Peyer's patch (tissue), 4 donors: ENCODE measurements at regions not wholly inside any gene's neighbourhood (a gene's known extent, or its start where the extent isn't known, plus 50 kb on each side); places are given as distances from the start of the nearest gene placed in this dataset.

ENCODE experiments used
- POLR2A ChIP-seq, 2 donors: fragments of 450-650 bp; IDR thresholded peaks; one replicate each; pipeline ENCODE4 v1.5.1; 2017; ENCODE audit warnings: antibody characterized with exemption in 2 of 2, mild to moderate bottlenecking in 2 of 2, moderate library complexity in 2 of 2
- TF ChIP-seq, protein P1 (sequence below), 6 experiments: fragments of 450-650 bp in 4 of 6; fragments of 200-600 bp in 2 of 6; sonication (generic) in 1 of 6; IDR thresholded peaks; one replicate each; pipeline ENCODE4 v1.5.1; 2017 to 2019; ENCODE audit warnings: antibody characterized with exemption in 6 of 6, mild to moderate bottlenecking in 3 of 6, moderate library complexity in 1 of 6

DNA sequence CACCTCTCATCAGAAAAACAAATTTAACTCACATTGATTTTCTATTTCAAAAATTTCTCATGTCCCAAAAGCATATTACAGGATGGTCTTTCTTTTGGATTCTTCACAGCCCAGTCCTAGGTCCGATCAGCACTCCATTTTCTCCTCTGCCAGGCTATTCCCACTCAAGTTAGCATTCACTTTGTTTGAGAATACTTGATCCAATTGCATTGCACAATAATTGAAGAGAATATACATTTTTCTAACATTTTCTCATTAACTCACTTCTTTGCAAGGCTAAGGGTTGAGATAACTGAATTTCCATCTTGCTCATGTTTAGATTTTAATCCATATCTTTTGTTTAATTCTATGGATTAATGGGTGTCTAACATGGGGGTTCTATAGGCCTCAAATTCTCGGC, 716.1 kb downstream of the QKI start:
- TF ChIP-seq, protein P1, sequence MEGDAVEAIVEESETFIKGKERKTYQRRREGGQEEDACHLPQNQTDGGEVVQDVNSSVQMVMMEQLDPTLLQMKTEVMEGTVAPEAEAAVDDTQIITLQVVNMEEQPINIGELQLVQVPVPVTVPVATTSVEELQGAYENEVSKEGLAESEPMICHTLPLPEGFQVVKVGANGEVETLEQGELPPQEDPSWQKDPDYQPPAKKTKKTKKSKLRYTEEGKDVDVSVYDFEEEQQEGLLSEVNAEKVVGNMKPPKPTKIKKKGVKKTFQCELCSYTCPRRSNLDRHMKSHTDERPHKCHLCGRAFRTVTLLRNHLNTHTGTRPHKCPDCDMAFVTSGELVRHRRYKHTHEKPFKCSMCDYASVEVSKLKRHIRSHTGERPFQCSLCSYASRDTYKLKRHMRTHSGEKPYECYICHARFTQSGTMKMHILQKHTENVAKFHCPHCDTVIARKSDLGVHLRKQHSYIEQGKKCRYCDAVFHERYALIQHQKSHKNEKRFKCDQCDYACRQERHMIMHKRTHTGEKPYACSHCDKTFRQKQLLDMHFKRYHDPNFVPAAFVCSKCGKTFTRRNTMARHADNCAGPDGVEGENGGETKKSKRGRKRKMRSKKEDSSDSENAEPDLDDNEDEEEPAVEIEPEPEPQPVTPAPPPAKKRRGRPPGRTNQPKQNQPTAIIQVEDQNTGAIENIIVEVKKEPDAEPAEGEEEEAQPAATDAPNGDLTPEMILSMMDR (IDR thresholded peaks at IDR 0.05) = no peak
- TF ChIP-seq POLR2A (IDR thresholded peaks at IDR 0.05) = no peak
